Loucy (cell line): ENCODE measurements at regions not wholly inside any gene's neighbourhood (a gene's known extent, or its start where the extent isn't known, plus 50 kb on each side); places are given as distances from the start of the nearest gene placed in this dataset.

Source experiments
- CTCF ChIP-seq: fragments of 200-600 bp; sonication (generic); conservative IDR thresholded peaks from 2 replicates; pipeline ENCODE4 v1.5.1; 2014; ENCODE audit warnings: mild to moderate bottlenecking, antibody characterized with exemption, low read length
- EZH2phosphoT487 ChIP-seq: fragments of 200-600 bp; IDR thresholded peaks from 2 replicates; pipeline ENCODE4 v1.6.1; 2018; ENCODE audit warnings: antibody characterized with exemption, mild to moderate bottlenecking, moderate library complexity, borderline replicate concordance

- TF ChIP-seq CTCF (no peak), EZH2phosphoT487 (no peak)
Measured at GRCh38 chr4:189826657-189827056, 114.0 kb upstream of the FRG1 start.
